ENCODE measurements at regions not wholly inside any gene's neighbourhood (a gene's known extent, or its start where the extent isn't known, plus 50 kb on each side); places are given as distances from the start of the nearest gene placed in this dataset.

DNA sequence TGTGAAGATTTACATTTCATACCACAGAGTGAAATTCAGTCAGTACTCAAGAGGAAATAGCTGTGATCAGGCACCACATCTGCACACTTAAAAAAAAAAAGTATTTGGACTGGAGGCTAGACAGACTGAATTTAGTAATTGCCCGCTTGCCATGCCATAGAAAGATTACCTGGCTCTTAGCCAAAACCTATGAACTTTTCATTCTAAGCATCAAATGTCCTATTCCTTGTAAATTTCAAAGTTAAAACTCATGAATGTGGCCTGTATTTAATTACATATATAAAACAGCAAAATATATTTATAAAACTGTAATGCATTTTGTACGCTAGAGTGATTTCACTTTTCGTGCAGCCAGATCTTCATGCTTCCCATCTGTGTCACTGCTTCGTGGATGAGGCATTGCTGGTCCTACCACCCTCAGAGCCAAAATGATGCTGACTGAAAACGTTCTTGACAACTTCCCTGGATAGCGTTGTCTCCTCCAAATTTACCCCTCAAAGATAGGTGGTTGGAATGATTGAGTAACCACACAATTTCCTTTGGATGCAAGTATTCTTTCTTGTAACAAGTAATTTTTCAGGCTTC is 447.9 kb upstream of the SGCD start:
- no peak for DNase-seq

GRCh38 chr5:155884041-155884440 is 442.9 kb upstream of the SGCD start:
- no peak for DNase-seq

DNA sequence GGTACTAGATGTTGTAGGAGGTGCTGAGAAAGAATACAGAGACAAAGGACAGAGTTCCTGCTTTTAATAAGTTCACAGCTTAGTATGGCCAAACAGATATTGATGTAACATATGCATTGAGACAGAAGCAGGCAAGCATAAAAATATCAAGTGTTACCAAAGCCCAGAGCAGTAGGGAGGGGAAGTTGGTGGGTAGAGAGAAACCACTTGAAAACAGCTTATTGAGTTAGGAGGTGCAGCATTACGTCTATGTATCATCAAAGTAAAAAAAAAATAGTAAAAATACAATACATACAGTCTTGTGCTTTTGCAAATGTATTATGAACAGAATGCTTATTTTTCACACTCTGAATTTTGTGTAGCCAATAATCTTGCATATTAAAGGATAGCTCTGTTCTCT is 441.8 kb upstream of the SGCD start:
- DNase-seq: no peak

DNA sequence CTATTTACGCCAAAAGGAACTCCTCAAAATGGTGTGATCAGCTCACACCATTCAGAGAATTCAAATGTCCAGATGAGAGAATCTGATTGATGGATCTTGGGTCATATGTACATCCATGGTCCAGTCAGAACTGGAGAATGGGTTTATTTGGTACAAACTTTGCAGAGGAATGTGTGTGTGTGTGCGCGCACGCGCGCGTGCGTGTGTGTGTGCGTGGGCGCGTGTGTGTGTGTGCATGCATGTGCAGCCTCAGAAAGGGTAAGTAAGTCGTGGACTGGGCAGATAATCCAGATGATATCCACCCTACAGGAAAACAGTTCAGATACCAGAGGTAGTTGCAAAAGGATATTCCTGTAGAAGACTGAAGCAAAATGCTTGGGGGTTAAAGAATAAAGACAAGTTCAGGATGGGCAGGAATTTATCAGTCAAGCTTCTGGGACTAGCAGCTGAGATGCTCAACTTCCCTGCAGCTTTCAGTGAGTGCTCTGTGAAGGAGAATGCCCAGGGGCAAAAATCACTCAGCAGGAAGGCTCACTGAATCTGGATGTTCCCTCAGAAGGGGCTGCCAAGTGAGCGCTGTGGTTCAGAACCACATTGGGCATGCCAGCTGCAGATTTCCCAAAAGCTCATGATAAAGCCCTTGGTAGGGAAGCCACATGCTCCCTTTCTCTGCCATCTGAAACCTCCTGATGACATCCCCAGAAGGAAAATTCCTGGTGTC is 440.5 kb upstream of the SGCD start:
- DNase-seq: no peak

- no peak for DNase-seq
Observed at GRCh38 chr5:155895484-155895883, 431.5 kb upstream of the SGCD start.

DNA sequence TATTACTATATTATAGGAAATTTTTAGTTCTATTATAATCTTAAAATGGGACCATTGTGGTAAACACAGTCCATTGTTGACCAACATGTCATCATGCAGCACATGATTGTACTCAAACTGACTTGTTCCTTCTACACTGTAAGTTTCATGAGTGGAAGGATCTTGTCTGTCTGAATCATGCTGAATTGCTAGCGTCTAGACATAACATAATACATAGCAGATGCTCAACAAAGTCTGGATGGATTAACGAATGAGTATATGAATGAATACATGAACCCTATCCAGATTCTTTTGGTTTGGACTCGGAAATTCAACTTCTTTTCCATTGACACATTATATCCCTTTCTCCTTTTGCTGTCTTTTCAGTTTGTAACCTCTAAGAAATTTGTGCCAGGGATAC is 429.2 kb upstream of the SGCD start:
- no peak for DNase-seq

DNA sequence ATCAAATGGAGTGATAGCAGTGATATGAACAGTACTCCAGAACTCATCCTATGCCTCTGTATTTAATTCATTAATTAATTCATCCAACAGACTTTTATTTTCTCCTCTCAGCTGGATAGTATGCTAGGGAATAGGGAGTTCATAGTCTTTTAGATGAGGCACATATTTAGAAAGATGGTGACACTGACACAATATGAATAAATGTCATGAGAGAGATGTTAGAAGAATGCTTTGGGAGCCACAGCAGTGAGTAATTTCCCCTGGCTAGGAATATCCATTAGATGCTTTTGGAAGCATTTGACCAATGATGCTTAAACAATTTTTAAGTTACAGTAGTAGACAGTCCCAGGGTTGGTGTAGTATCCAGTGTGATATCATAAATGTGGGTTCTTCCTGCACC is 428.7 kb upstream of the SGCD start:
- DNase-seq: no peak

GRCh38 chr5:155903791-155904190 is 423.2 kb upstream of the SGCD start:
- DNase-seq: no peak

DNA sequence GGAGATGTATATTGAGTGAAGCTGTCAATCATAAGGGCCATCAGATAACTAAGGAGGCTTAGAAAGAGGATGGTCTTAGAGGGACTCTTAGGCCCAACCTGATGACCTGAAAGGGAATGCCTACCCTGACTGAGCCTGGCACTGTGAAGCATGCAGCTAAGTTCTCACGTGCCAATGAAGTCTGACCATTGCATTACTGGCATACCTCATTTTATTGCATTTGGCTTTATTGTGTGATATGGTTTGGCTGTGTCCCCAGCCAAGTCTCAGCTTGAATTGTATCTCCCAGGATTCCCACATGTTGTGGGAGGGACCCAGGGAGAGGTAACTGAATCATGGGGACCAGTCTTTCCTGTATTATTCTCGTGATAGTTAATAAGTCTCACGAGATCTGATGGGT is 421.6 kb upstream of the SGCD start:
- DNase-seq: no peak

DNA sequence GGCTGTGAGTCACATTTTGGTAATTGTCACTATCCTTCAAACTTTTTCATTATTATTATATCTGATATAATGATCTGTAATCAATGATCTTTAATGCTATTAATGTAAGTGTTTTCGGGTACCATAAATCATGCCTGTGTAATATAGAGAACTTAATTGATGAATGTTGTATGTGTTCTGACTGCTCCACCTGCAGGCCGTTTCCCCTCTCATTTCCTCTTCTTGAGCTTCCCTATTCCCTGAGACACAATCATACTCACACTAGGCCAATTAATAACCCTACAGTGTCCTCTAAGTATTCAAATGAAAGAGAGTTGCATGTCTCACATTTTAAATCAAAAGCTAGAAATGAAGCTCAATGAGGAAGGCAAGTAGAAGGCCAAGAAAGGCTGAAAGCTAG is 420.9 kb upstream of the SGCD start:
- DNase-seq: no peak

GRCh38 chr5:155908543-155908942 is 418.4 kb upstream of the SGCD start:
- DNase-seq: no peak

- DNase-seq: no peak
Observed at GRCh38 chr5:155912291-155912690, 414.7 kb upstream of the SGCD start.

GRCh38 chr5:155914766-155915165 is 412.2 kb upstream of the SGCD start:
- DNase-seq: no peak

GRCh38 chr5:155915601-155916000 is 411.4 kb upstream of the SGCD start:
- DNase-seq: no peak

- no peak for DNase-seq
Observed at GRCh38 chr5:155919126-155919525, 407.8 kb upstream of the SGCD start.

GRCh38 chr5:155919725-155920124 is 407.2 kb upstream of the SGCD start:
- no peak for DNase-seq

DNA sequence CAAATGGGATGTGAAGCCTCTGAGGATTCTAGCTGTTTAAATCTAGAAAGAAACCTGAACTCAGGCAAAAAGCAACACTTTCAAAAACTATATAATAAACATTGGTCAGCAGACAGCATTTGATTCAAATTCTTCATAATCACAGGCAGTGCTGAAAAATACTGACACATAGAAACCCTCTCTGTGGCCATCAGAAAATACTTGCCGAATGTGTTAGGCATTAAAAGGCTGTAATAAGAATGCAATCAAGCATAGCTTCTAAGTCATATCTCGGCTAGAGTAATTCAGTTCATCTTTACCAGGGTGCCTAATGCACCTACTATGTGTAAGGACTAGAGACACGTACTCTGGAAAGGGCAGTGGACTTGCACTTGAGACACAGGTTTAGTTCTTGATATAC is 405.3 kb upstream of the SGCD start:
- no peak for DNase-seq

DNA sequence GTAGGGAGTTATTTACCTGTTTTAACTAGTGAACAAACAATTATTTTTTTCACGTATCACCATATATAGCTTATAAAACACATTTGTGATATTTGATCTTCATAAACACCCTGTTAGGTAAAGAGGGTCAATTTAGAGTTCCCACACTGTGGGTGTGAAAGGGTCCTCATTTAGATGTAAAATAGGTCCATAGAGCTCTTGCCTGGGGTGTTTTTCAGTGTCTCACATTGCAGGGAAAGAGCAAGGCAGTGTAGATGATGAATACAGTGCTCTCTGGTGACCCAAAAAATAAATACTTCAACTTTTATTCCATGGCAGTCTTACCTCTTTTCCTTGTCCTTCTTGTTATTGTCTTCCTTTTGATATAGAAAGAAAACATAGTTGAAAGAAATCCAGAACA is 403.2 kb upstream of the SGCD start:
- no peak for DNase-seq

DNA sequence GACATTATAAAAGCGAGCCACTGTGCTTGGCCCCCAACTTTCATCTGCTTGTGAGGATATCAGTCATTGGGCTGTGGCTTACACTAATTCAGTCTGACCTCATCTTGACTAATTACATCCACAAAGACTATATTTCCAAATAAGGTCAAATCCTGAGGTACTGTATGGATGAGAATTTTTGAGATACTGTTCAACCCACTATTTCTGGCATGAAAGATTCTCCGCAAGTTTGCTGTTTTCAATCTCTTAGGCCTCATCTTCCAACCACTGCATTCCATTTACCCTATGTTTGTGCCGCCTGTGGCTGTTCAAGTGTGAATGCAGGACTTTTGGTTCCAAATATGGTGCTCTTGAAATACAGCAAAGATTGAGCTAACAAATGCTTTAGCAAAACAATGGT is 400.9 kb upstream of the SGCD start:
- no peak for DNase-seq

DNA sequence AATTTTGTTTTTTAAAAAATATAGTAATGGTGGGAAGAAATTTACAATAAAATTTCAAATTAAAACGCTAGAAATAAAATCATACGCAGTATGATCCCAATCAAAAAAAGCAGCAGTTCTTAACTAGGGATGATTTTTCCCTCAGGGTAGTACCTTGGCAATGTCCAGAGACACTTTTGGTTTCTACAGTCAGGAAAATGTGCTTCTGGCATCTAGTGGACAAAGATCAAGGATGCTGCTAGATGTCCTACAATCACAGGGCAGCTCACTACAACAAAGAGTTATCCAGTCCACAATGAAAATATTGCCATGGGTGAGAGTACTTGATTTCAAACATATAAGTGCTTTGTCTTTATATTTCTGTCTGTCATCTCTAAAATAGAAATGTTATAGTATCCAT is 400.2 kb upstream of the SGCD start:
- no peak for DNase-seq

DNA sequence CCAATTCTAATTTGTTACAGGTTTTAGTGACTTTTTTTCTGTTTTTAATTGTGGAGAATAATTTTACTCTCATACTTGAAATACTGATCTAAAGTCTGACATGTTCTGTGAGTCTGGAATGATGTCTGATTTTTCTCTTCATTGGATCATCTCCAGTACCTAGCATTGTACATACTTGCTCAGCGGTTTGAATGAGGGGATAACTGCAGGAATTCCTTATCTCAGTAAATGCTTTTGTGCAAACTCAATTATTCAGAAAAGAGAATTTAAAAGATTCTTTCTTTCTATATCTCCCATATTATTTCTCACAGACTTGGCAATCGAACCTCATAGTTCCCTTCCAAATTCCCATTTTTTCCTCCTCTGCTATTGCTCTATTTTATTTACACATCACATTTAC is 397.9 kb upstream of the SGCD start:
- DNase-seq: no peak

- DNase-seq: no peak
Observed at GRCh38 chr5:155934964-155935363, 392.0 kb upstream of the SGCD start.

- DNase-seq: no peak
Observed at GRCh38 chr5:155935723-155936122, 391.2 kb upstream of the SGCD start.

DNA sequence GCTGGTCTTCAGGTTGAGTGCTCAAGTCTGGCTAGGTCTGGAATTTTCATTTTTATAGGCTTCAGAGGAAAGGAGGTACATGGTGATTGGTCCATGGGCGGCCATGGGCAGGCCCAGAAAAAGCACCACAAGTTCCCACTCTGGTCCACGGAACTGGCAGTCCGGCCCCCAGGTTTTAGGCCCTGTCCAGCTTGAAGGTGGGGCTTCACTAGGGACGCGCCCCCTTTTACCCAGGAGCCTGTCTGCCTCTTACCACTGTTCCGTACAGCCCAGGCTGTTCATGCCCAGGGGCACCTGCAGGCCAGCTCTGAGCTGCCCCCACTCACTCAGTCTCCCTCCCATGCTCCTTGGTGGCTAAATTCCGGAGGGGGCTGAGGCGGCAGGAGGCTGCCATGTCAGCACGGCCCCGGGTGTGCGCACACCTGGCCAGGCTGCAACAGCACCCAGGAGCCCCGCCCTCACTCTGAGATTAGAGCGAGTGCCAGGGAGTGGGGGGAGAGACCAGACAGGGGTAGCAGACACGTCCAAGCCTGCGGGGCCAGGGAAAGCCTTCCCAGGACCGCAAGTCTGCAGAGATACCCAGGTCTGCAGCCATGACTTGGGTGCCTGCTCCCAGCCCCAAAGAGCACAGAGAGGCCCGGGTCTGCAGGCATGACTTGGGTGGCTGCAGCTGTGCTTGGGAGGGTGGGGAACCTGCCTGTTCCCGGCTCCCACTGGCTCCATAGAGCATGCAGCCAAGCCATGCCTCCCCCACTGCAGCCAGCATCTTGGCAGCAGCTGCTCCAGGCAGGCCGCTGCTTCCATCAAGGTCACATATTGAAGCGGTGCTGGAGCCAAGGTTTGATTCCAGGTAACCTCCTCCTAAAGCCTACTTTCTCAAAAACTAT is 390.2 kb upstream of the SGCD start:
- no peak for DNase-seq
